Choroid plexus epithelial cell (primary cell): ENCODE measurements at regions not wholly inside any gene's neighbourhood (a gene's known extent, or its start where the extent isn't known, plus 50 kb on each side); places are given as distances from the start of the nearest gene placed in this dataset.

Experiments
- DNase-seq: peaks from one replicate; pipeline ENCODE4 v3.0.0-alpha.2; 2010; ENCODE audit warnings: low read depth
- H3K4me3 ChIP-seq: 2 replicates; pipeline ENCODE4 v1.5.1; 2011; ENCODE audit warnings: low read depth, mild to moderate bottlenecking, control low read depth, low read length, moderate library complexity
- CTCF ChIP-seq: conservative IDR thresholded peaks from 2 replicates; pipeline ENCODE4 v1.5.1; 2011; ENCODE audit warnings: low read depth, mild to moderate bottlenecking, control low read depth, inconsistent platforms, low read length, moderate library complexity

- TF ChIP-seq CTCF = no peak
- H3K4me3 ChIP-seq = no peak overlapping the region
- no peak for DNase-seq
These were observed 109.9 kb upstream of the NYAP2 start for GRCh38 chr2:225289659-225290058.

GRCh38 chr2:225288986-225289385 is 110.5 kb upstream of the NYAP2 start:
- peak; percentile 80 for DNase-seq

GRCh38 chr2:225282858-225283710 is 116.4 kb upstream of the NYAP2 start:
- no peak overlapping the region for H3K4me3 ChIP-seq
- peak; percentile 97 for TF ChIP-seq CTCF
- peak; percentile 66 for DNase-seq

More at GRCh38 chr2:225288986-225289385, 110.5 kb upstream of the NYAP2 start:
- TF ChIP-seq CTCF = no peak
- no peak overlapping the region for H3K4me3 ChIP-seq

GRCh38 chr2:225276207-225276606 is 123.3 kb upstream of the NYAP2 start:
- TF ChIP-seq CTCF = no peak
- H3K4me3 ChIP-seq = no peak overlapping the region
- no peak for DNase-seq

GRCh38 chr2:225275443-225275842 is 124.1 kb upstream of the NYAP2 start:
- no peak for DNase-seq
- no peak overlapping the region for H3K4me3 ChIP-seq
- TF ChIP-seq CTCF = no peak

- no peak overlapping the region for H3K4me3 ChIP-seq
- TF ChIP-seq CTCF = no peak
- DNase-seq = peak; percentile 93
These were observed 124.8 kb upstream of the NYAP2 start for GRCh38 chr2:225274751-225275150.

- no peak for DNase-seq
- no peak overlapping the region for H3K4me3 ChIP-seq
- no peak for TF ChIP-seq CTCF
These were observed 127.3 kb upstream of the NYAP2 start for GRCh38 chr2:225272173-225272572.
